ENCODE measurements at regions not wholly inside any gene's neighbourhood (a gene's known extent, or its start where the extent isn't known, plus 50 kb on each side); places are given as distances from the start of the nearest gene placed in this dataset.
A peak's percentile ranks its signal among the peaks of the same experiment; 100 is the strongest.

DNA sequence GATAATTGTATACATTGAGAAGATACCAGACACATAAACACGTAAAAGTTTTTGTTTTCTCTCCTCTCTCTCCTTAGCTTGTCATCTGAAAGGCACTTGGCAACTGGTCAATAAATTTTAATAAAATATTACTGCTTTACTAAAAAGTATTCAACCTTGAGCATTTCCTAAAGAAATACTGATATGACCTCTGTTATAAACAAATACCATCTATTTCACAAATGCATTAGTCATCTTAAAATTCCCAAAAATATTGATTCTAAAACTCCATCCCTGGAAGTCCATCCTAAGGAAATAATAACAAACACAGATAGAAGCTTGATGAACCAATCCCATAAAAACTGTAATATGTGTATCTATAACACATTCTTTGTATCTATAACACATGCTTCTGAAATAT lies 483.2 kb downstream of the TLR4 start:
- no peak for DNase-seq (ENCODE audit: low spot score)

DNA sequence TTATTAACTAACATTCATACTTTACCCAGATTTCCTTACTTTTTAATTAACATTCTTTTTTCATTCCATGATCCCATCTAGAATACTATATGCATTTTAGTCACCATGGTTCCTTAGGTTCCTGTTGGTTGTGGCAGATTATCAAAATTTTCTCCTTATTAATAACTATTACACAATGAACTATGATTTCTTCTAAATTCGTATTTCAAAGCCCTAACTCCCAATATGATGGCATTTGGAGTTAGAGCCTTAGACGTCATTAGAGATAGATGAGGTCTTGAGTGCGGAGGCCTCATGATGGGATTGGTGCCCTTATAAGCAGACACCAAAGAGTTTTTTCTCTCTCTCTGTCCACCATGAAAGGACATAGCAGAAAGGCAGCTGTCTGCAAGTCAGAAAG lies 485.4 kb downstream of the TLR4 start:
- no peak for DNase-seq (ENCODE audit: low spot score)

DNA sequence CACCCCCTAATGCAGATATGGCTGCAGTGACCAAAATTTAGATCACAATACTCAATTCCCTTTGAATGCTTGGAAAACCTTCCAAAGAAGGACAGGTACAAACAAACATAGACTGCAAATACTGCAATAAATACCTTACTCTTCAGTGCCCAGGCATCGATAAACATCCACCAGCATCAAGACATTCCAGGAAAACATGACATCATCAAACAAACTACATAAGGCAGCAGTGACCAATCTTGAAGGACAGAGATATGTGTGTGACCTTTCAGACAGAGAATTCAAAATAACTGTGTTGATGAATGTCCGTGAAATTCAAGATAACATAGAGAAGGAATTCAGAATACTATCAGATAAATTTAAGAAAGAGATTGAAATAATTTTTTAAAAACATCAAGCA lies 488.6 kb downstream of the TLR4 start:
- no peak for DNase-seq (ENCODE audit: low spot score)

DNA sequence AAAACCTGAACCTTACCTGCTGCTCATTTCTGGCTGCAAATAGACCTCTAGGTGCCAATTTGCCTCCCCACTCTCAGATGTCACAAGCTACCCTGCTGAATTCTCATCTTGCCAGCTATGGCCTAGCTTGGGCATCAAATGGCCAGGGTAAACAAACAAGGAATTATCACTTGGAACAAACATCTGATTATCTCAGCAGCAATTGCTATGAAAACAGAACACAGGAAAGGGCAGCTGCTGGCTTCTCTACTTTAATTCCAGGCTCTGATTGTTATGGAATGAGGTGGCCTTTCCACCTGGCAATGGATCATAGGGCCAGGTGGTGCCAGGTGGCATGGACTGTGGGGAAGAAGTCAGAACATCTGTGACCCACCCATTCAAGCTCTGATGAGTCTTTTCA lies 505.1 kb downstream of the TLR4 start:
- no peak for DNase-seq (ENCODE audit: low spot score)

DNA sequence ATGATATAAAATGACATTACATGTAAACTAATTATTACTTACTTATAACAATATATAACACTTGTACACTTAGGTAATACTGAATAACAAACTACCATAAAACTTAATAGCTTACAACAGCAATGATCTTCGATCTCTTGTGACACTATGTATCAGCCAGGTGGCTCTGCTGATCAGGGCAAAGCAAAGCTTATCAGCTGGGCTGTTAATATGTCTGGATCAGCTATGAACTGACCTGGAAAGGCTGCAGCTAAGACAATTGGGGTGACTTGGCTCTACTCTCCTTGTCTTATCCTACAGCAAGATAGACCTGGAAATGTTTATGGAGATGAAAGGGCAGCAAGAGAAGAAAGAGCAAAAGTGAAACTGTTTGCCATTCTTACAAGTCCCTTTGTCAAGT lies 511.3 kb downstream of the TLR4 start:
- DNase-seq (ENCODE audit: low spot score), result no peak

DNA sequence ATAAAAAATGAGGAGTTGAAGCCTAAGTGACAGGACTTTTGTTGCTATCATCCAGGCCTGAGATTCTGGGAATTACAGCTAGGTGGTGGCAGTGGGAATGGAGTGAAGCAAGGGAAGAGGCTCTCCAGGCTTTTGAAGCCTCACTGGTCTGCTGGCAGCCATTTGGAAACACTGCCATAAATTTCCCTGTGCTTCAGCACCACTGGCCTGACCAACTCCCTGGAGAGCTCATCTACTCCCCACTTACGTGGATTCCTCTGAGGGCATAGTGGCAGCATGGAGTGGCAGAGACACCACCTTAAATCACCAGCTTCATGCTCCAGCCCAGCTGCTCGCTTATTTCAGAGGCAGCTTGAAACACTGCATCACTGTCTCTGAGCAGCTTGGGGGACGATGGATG lies 518.2 kb downstream of the TLR4 start:
- peak; percentile 44 for DNase-seq (ENCODE audit: low spot score)

DNA sequence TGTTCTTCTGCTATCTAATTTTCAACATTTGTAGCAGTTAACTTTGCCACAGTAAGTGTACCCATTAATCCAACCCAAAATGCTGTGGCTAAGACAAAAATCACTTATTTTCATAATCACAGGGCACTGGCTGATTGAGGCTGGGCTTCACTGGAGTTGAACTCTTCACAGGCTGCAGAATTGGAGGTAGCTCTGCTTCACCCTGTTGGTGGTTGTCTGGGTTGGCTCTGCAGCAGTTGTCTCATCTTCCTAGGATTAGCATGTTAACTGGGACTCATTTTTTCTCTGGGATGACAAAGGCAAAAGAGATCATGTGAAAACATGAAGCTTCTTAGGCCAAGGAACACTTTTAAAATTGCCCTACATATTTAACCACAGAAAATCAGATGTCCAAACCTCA lies 518.9 kb downstream of the TLR4 start:
- DNase-seq (ENCODE audit: low spot score), result no peak

DNA sequence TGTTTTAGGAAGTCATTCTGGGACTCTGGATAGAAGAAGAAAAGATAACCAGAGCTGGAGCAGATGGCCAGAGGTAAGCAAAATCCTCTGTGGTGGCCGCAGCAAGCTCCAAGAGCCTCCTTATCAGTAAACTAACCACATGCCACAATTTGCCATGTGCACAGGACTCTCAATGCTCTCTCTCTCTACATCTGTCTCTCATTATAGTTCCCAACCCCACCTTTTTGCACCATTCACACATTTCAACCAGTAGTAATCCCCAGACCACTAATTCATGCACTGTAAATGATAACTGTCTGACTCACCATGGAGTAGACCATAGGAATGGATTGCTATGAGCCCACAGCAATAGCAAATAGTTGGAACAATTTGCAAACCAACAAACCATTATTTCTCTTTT lies 526.1 kb downstream of the TLR4 start:
- no peak for DNase-seq (ENCODE audit: low spot score)

DNA sequence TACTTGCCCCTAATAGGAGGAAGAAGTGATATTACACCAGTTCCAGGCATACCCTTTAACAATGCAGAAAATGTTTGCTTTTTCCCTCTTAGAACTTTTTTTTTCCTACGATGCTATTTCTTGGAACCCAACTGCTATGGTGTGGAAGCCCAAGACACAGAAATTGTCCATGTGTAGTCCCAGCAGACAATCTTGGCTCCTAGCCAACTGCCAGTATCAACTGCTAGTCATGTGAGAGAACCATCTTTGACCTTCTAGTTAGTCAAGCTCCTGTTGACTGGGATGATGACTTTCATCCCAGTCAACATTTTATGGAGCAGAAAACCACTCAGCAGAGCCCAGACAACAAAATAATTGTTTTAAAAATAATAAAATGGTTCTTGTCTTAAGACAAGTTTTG lies 532.4 kb downstream of the TLR4 start:
- no peak for DNase-seq (ENCODE audit: low spot score)

DNA sequence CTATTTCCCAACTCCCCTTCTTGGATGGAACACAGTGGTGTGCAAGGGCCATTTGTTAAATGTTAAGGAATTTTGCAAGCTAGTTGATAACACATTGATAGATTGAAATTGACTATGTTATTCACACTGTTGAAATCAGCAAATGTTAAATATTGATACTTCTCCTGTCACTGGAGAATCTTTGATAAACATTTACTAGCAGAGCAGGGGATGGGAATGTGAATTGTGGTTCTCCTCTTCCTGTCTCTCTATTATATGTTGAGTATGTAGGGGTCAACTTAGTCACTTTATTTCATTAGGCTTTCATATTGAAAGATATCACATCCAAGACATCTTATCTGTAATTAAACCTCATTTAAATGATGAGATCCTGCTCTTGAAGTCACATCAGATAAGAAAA lies 533.9 kb downstream of the TLR4 start:
- DNase-seq (ENCODE audit: low spot score), result no peak

DNA sequence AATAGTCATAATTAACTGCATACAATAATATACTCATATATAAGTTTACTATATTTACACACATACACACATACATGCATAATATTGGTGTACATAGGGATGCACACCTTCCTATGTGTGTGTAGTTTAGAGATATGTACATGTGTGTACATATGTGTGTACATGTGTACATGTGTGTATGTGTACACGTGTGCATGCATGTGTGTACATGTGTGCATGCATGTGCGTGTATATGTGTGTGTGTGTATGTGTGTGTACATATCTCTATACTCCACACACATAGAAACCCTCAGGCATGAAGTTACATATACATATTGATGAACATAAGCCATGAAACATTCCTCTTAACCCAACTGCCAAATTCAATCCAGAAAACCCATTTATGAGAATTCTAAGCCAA lies 547.8 kb downstream of the TLR4 start:
- DNase-seq (ENCODE audit: low spot score), result no peak

DNA sequence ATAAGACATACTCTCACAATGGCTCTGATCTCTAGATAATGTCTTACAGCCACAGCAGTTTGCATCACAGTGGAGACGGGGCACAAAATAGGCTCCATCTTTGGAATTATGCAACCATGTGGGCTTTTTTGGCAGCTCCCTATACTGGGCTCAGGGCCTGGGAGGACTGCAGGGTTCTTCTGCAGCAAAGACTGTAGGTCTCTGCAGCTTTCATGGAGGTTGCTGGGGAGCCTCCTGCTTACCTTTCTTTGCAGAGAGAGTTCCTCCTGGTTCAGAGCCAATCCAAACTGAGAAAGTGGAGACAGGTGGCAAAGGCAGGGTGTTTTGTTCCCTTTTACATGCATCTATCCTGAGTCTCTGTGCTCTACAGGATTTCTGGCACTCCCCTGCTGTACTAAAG lies 558.0 kb downstream of the TLR4 start:
- no peak for DNase-seq (ENCODE audit: low spot score)

DNA sequence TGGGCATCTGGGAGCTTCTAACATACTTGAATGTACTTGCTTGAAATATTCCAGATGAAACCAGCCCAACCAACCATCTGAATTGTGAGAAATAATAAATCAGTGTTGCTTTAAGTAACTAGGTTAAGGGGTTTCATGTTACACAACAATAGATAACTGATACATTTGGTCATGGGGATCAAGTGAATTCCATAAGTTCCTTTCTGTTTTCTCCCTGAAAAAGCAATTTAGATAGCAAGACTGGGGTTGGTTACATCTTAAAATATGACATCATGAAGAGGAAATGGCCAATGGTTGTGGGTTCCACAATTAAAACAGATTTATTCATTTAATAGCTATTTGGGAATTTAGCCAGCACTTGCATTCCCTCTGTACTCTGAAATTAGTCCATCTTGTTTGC lies 559.7 kb downstream of the TLR4 start:
- DNase-seq (ENCODE audit: low spot score), result no peak

DNA sequence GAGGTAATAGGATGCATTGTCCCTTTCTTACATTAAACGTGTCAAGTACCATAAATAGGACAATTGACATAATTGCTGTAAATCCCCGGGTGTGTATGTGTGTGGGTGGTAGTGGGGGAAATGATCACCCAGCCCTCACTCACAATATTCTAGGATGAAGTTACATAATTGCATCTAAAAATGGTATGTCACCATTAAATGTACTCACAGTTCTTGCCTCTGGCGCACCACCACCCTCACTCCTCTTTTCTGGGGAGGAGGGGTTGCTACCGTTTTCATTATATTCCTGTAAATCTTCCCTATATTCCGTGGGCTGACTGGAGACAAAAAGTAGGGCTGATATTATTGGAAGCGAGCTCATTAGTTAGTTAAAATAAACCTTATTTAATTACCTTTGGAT lies 563.8 kb downstream of the TLR4 start:
- DNase-seq (ENCODE audit: low spot score), result no peak

DNA sequence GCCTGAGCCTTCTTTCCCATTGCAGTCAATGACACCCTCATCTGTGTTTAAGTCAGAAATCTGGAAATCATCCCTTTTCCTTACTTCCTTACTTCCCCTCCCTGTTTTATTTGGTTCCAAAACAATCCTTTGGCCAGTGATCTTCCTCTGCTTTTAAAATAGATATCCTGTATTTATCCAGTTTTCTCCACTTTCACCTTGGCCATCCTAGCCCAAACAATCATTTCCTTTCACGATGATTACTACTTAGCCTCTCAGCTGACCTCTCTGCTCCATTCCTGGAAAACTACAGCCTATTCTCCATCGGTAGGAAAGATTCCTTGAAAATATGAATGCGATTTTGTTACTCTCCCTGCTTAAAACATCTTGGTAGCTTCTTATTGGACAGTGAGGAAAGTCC lies 565.4 kb downstream of the TLR4 start:
- DNase-seq (ENCODE audit: low spot score), result no peak

DNA sequence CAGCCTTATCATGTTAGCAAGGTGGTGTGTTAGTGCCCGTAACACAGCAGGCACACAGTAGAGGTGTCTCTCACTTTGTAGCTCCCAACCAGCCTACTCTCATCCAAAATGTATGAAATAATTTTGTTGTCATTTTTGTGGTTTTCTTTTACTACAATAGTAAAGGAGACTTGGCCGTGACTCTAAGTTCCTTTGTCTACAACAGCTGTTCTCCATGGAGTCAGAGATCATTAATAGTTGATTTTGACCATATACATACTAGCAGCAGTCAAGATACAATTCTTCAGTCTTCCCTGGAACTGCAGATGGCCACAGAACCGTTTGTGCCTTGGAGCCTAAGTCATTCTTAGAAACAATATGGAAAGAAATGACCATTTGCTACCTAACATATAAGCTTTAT lies 567.1 kb downstream of the TLR4 start:
- DNase-seq (ENCODE audit: low spot score), result no peak

DNA sequence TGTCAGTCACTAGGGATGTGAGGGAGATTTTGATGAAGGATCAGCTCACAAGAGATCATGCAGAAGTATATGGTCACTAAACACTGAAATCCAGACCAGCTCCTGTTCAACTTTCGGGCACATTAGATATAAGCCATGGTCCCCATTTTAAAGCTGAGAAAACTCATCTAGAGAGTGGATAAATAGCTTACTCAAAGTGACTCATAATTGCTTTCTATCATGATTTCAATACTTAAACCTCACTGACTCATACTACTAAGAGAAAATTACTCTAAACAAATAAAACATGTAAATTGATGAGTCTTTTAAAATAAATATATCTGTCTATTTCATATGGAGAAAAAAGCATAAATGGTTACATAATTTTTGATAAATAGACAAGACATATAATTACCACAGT lies 567.7 kb downstream of the TLR4 start:
- DNase-seq (ENCODE audit: low spot score), result no peak

DNA sequence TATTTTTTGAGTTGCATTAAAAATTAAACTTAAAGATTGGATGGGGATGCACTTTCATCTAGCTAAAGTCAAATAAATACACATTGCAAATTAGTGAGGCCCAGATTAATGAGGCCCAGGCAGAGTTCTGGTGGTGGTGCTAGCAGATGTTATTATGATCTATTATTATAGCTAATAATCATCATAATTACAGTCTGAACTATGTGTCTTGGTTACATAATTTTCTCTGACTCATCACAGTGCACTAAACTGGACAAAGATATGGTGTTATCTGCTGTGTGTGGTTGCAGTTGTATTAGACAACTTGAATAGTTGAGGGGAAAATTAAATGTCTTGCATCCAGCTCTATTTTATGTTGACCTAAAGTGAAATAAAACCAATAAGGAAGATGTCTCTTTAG lies 568.8 kb downstream of the TLR4 start:
- DNase-seq (ENCODE audit: low spot score), result no peak

DNA sequence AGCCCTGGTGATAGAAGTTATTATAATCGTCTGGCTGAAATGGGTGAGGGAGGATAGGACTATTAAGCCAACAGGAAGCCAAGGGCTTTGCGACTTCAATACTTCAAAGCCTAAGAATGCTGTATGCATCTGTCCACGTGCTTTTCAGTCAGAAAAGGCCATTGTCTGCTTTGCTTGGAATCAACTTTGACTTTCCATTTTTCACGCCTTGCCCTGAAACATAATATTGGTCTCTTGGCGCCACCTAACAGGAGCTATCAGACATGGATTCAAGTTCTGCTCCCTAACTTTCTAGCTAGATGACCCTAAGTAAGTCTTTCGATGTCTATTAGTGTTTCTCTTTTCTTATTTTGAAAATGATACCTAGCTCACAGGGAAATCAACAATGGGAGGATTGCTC lies 572.6 kb downstream of the TLR4 start:
- no peak for DNase-seq (ENCODE audit: low spot score)

DNA sequence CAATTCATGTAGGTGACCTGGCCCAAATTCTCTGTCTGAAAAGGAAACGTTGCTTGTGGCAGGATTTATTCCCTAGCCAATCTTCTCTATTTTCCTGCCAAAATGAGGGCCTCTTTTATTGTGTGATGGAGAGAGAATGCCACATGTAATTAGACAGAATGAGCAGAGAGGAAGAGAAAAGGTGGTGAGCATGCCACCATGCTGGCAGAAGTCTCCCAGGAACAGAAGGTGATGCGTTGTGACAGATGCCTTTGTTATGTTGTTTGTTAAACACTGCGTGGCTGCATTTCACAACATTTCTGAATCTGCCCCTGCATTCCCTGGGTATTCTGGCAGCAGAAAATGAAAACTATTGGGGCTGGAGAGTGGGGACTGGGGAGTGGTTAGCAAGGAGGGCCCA lies 577.6 kb downstream of the TLR4 start:
- no peak for DNase-seq (ENCODE audit: low spot score)

DNA sequence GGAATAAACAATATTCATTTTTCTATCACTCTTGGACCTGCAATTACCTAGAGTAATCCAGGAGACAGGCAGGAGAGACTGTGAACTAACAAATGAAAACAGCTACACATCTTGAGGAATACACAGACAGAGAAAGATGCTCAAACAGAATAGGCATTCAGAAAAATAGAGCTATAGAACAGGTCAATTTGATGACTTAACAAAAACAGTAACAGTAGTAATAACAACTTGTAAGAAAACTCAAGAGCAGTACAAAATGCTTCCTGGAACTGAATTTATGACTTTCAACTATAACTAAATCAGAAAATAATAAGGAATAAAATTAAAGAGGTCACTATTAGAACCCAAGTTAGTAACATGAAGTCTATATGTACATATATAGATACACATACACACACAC lies 579.3 kb downstream of the TLR4 start:
- no peak for DNase-seq (ENCODE audit: low spot score)

DNA sequence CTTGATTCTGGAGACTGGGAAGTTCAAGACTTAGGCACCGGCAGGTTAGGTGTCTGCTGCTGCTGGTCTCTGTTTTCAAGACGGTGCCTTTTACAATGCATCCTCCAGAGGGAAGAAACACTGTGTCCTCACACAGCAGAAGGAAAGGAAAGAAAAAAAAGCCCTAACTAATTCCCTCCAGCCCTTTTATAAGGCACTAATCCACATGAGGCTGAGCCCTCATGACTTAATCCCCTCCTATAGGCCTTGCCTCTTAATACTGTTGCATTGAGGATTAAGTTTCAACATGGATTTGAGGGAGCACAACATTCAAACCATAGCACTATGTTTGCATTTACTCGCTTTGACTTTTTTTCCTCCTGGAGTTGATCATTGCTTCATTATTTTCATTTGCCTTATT lies 585.9 kb downstream of the TLR4 start:
- peak; percentile 46 for DNase-seq (ENCODE audit: low spot score)

DNA sequence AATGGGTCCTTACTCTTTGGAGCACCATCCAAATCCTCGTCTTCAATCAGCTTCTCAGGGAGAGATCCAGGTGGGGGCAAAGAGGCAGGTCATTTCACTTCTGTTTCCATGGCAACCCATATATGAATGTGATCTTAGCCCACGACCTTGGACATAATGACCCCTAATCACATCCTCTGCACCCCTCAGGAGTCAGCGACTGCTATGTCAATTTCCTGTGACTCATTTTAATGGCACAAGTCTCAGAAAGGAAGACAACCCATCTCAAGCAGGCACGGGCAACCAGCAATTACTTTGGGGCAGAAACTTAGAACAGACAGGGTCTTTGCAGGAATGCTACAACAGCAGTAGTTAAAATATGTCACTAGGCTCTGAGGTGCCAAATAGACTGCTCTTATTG lies 591.2 kb downstream of the TLR4 start:
- DNase-seq (ENCODE audit: low spot score), result no peak

DNA sequence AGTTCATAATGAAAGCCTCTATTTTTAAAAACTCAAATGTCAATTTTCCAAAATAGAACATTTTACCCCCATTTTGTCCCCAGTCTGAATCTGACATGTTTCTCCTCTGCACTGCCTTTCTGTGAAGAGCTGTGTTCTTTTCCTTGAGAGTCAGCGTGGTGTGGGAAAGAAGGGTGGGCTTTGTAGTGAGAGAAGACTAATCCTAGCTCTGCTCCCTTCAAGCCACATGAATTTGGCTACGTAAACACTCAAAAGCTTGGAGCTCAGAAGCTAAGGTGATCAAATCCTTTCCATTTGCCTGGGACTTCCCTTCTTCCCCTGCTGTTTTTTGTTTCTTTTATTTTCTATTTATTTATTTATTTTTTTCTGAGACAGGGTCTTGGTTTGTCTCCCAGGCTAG lies 598.5 kb downstream of the TLR4 start:
- no peak for DNase-seq (ENCODE audit: low spot score)

DNA sequence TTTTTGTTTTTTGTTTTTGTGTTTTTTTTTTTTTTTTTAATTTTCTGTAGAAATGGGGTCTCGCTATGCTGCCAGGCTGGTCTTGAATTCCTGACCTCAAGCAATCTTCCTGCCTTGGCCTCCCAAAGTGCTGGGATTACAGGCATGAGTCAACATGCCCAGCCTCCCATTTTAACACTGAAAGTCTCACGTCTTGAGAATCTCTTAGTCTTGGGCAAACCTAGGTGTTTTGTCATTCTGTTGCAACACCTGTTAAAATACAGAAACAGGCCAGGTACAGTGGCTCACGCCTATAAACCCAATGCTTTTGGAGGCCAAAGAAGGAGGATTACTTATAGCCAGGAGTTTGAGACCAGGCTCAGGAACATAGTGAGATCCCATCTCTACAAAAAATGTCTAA lies 599.0 kb downstream of the TLR4 start:
- no peak for DNase-seq (ENCODE audit: low spot score)

DNA sequence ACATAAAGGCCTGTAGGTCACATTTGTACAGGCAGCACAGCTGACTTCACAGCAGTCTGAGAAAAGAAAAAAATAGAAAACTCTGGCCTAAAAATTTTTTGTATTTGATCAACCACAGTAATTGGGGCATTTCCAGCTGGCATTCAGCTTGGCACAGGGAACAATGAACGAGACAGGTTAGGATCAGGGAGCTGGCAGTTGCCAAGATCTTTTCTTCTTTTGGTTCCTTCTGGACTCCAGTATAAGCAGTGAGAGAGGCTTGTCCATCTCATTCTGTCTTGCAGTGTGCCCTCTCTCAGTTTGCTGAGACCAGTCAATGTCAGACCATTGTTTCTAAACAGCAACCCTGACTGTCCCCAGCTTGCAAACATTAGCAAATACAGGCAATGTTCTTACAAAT lies 601.1 kb downstream of the TLR4 start:
- no peak for DNase-seq (ENCODE audit: low spot score)

Data from D341Med (cell line).